Left hindlimb (tissue), 1 donor: ENCODE measurements at regions not wholly inside any gene's neighbourhood (a gene's known extent, or its start where the extent isn't known, plus 50 kb on each side); places are given as distances from the start of the nearest gene placed in this dataset.
A peak's percentile ranks its signal among the peaks of the same experiment; 100 is the strongest.
"Not testable (repeated sequence)": the region's sequence is repeated elsewhere in the genome, so short reads cannot be mapped to it uniquely, and the experiment has no call there.

ENCODE experiments used
- DNase-seq: peaks from one replicate; pipeline ENCODE4 v3.0.0-alpha.2; 2018

- no peak for DNase-seq
These were observed 52.9 kb upstream of the SEC14L1 start for GRCh38 chr17:77087650-77088454.

GRCh38 chr17:77088455-77089123 is 52.2 kb upstream of the SEC14L1 start:
- DNase-seq, result peak; percentile 97

- DNase-seq, result no peak
These were observed 51.7 kb upstream of the SEC14L1 start for GRCh38 chr17:77089124-77089490.

GRCh38 chr17:77089949-77090348 is 50.8 kb upstream of the SEC14L1 start:
- DNase-seq, result not testable (repeated sequence)

- no peak for DNase-seq
These were observed 50.3 kb upstream of the SEC14L1 start for GRCh38 chr17:77090476-77090875.
